ENCODE measurements at regions not wholly inside any gene's neighbourhood (a gene's known extent, or its start where the extent isn't known, plus 50 kb on each side); places are given as distances from the start of the nearest gene placed in this dataset.

DNA sequence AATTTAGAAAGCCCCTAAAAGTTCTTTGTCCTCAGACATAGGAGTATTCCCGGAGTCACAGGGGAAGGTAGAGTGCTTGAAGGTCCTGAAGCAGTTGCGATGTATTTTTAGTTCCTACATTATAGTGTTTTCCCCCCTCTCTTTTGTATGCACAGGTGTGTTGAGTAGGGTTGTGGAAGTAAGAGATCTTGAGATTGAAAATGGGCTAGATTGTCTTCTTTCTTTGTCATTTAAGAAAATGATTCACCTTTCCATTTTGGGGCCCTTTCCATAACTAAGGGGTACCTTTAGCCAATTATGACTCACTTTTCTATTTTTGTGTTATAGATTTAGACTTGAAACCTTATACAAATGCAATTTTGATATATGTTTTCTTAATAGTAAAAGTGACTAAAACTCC is 75.8 kb upstream of the AFF2 start:
- Mint-ChIP-seq H3K36me3 (ENCODE audit: insufficient read depth in 1 of 3, low read depth in 3 of 3) (peaks cover 0 to 5% (median under 1%) of the 10 kb centered on the region in 3 experiments; a peak in 3 of 7 replicates), H3K9me3 (peaks cover 44 to 46% of the 10 kb centered on the region in 2 experiments), H3K27me3 (ENCODE audit: low read depth) (peaks cover under 1% of the 10 kb centered on the region; the same call in 1 of the 2 replicates), H3K27ac (no peak overlapping the region), H3K4me1 (peaks cover 22 to 35% of the 10 kb centered on the region in 2 experiments), H3K4me3 (no peak overlapping the region)
- Histone ChIP-seq H3K14ac (ENCODE audit: insufficient read depth, low read length) (no peak overlapping the region), H3T11ph (ENCODE audit: low read length) (no peak overlapping the region), H3K79me1 (ENCODE audit: insufficient read depth, low read depth, low read length, poor library complexity, severe bottlenecking) (no peaks in the 10 kb centered on the region), H2BK120ac (ENCODE audit: low read depth, low read length, poor library complexity, severe bottlenecking) (no peak overlapping the region), H4K20me1 (ENCODE audit: control insufficient read depth, insufficient read depth, insufficient read length) (no peaks in the 10 kb centered on the region), H3K9me3 (ENCODE audit: control insufficient read depth, low read depth, low read length) (peaks cover 17% of the 10 kb centered on the region), H3K27me3 (ENCODE audit: insufficient read depth, low read length) (no peaks in the 10 kb centered on the region), H3K9ac (ENCODE audit: extremely low read depth, insufficient read length, low read length) (no peak overlapping the region), H4K91ac (ENCODE audit: insufficient read length, low read depth, low read length) (no peak overlapping the region), H3K18ac (ENCODE audit: insufficient read length, low read depth, low read length) (no peak overlapping the region), H2BK12ac (ENCODE audit: insufficient read length, low read depth, low read length) (no peak overlapping the region), H3K23me2 (ENCODE audit: insufficient read length, low read depth, low read length, poor library complexity, severe bottlenecking) (no peaks in the 10 kb centered on the region), H2AFZ (ENCODE audit: low read length) (no peak overlapping the region), H2BK15ac (ENCODE audit: low read depth, low read length) (no peak overlapping the region), H2BK20ac (ENCODE audit: low read depth, low read length, poor library complexity, severe bottlenecking) (no peak overlapping the region), H3K4me1 (ENCODE audit: insufficient read depth, low read length) (peaks cover 4% of the 10 kb centered on the region; the same call in 1 of the 2 replicates), H4K8ac (replicated peaks; ENCODE audit: insufficient read length, low read depth, low read length) (no peak overlapping the region), H3K56ac (ENCODE audit: insufficient read length, low read depth, low read length) (no peak overlapping the region), H3K23ac (ENCODE audit: insufficient read length, low read depth, low read length) (no peak overlapping the region), H2AK5ac (ENCODE audit: insufficient read length, low read length) (no peak overlapping the region), H3K79me2 (ENCODE audit: insufficient read depth, low read length) (no peaks in the 10 kb centered on the region), H2BK5ac (ENCODE audit: insufficient read length, low read length) (no peak overlapping the region), H3K4me2 (ENCODE audit: insufficient read depth, insufficient read length, low read length) (no peak overlapping the region), H3K27ac (ENCODE audit: insufficient read length, low read depth, low read length) (no peak overlapping the region), H4K5ac (ENCODE audit: insufficient read length, low read depth, low read length) (no peak overlapping the region), H3K4ac (ENCODE audit: low read depth, low read length) (no peak overlapping the region)
- WGBS (ENCODE audit: extremely low coverage, insufficient read length, low lambda C conversion rate), result no CpG with 5 or more reads among the region's 2 CpGs
- DNase-seq, result no peak
- no peak for TF ChIP-seq CTCF (conservative IDR thresholded peaks at IDR 0.05)
